Keratinocyte (primary cell): ENCODE measurements at regions not wholly inside any gene's neighbourhood (a gene's known extent, or its start where the extent isn't known, plus 50 kb on each side); places are given as distances from the start of the nearest gene placed in this dataset.

Experiments used
- DNase-seq: peaks from one replicate; pipeline ENCODE4 v3.0.0-alpha.2; 2011; ENCODE audit warnings: low read depth, missing footprints, low spot score
- FAIRE-seq: peaks from 2 replicates; lab custom pipeline; 2011; peaks lifted over from hg19 to GRCh38; lab: Jason Lieb, UNC
- H2AFZ ChIP-seq: 2 replicates; pipeline ENCODE4 v1.6.0; 2012; ENCODE audit warnings: low read length, control low read depth, inconsistent platforms; ENCODE audit not compliant: control insufficient read depth
- H3K27ac ChIP-seq: 2 replicates; pipeline ENCODE4 v1.5.1; 2011; ENCODE audit warnings: low read length; ENCODE audit not compliant: control insufficient read depth, insufficient read depth
- H3K27me3 ChIP-seq: 3 replicates; pipeline ENCODE4 v1.6.0; 2011; ENCODE audit warnings: low read length; ENCODE audit not compliant: control insufficient read depth, insufficient read depth; ENCODE audit errors: extremely low read depth
- H3K36me3 ChIP-seq, 2 experiments: 2 replicates in 1 of 2; 3 replicates in 1 of 2; pipeline ENCODE4 v1.5.1; 2011; ENCODE audit warnings: low read length in 2 of 2, mild to moderate bottlenecking in 1 of 2; ENCODE audit not compliant: control insufficient read depth in 2 of 2, insufficient read depth in 2 of 2; ENCODE audit errors: extremely low read depth in 1 of 2
- H3K4me1 ChIP-seq: 3 replicates; pipeline ENCODE4 v1.5.1; 2011; ENCODE audit warnings: low read length; ENCODE audit not compliant: control insufficient read depth, insufficient read depth; ENCODE audit errors: extremely low read depth
- H3K4me2 ChIP-seq: 3 replicates; pipeline ENCODE4 v1.6.0; 2011; ENCODE audit warnings: low read depth, low read length; ENCODE audit not compliant: control insufficient read depth, insufficient read depth; ENCODE audit errors: extremely low read depth
- H3K4me3 ChIP-seq, 3 experiments: fragments of 200-600 bp in 1 of 3; sonication (generic) in 1 of 3; 2 replicates in 2 of 3; 3 replicates in 1 of 3; pipeline ENCODE4 v1.5.1; 2011 to 2016; ENCODE audit warnings: low read length in 3 of 3, mild to moderate bottlenecking in 3 of 3, control low read depth in 2 of 3, inconsistent platforms in 1 of 3, low read depth in 1 of 3, mixed read lengths in 1 of 3, mixed run types in 1 of 3, moderate library complexity in 1 of 3; ENCODE audit not compliant: control insufficient read depth in 2 of 3, insufficient read depth in 2 of 3; ENCODE audit errors: extremely low read depth in 1 of 3
- H3K79me2 ChIP-seq: 2 replicates; pipeline ENCODE4 v1.6.0; 2012; ENCODE audit warnings: low read length; ENCODE audit not compliant: control insufficient read depth, insufficient read depth
- H3K9ac ChIP-seq: 3 replicates; pipeline ENCODE4 v1.6.0; 2011; ENCODE audit warnings: low read length; ENCODE audit not compliant: control insufficient read depth, insufficient read depth; ENCODE audit errors: extremely low read depth
- H3K9me1 ChIP-seq: 3 replicates; pipeline ENCODE4 v1.6.0; 2011; ENCODE audit warnings: low read length; ENCODE audit not compliant: control insufficient read depth, insufficient read depth; ENCODE audit errors: extremely low read depth
- H3K9me3 ChIP-seq: 2 replicates; pipeline ENCODE4 v1.5.1; 2012; ENCODE audit warnings: low read depth, low read length; ENCODE audit not compliant: control insufficient read depth
- H4K20me1 ChIP-seq: 3 replicates; pipeline ENCODE4 v1.6.0; 2011; ENCODE audit warnings: low read length; ENCODE audit not compliant: control insufficient read depth, insufficient read depth; ENCODE audit errors: extremely low read depth
- EZH2 ChIP-seq: IDR thresholded peaks from one replicate; pipeline ENCODE4 v1.6.1; 2012; ENCODE audit warnings: inconsistent platforms, mild to moderate bottlenecking, low read length, moderate library complexity
- dilution Hi-C: fragments of 300-500 bp; cut with MboI; formaldehyde crosslinking; loops from one replicate; pipeline ENCODE4 v1.7.0; 2020; ENCODE audit warnings: low sequenced_read_pairs; ENCODE audit not compliant: extremely low pct_ligation_motif_present
- TF ChIP-seq, protein P1 (sequence below), 3 experiments: IDR thresholded peaks in 1 of 3; conservative IDR thresholded peaks in 1 of 3; optimal IDR thresholded peaks in 1 of 3; 2 replicates in 2 of 3; 3 replicates in 1 of 3; pipeline versions ENCODE3 to v1.5.1; 2011; ENCODE audit warnings: low read length in 3 of 3, mild to moderate bottlenecking in 3 of 3, moderate library complexity in 2 of 3, control low read depth in 1 of 3, inconsistent platforms in 1 of 3; ENCODE audit not compliant: insufficient read depth in 2 of 3; ENCODE audit errors: extremely low read depth in 1 of 3

DNA sequence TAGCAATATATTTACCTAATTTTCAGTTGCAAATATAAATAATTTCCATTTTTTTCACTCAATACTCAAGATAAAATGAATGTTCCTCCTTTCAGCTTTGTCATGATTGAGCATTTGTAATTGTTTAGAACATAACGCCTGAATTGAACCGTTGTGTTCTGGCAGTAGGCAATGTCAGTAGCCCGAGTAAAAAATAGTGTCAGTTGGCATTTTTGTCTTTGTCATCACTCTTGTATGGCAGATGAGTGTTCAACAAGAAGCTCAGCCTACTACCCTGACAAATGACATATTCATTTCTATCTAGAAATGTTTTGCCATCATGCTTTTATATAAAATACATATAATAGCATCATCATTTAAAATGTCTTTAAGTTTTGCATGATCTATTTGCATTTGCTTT is 691.4 kb upstream of the NCAM2 start:
- H3K4me3 ChIP-seq, result no peak overlapping the region
- no peak overlapping the region for H2AFZ ChIP-seq
- no peaks in the 10 kb centered on the region for H3K79me2 ChIP-seq
- H4K20me1 ChIP-seq, result no peaks in the 10 kb centered on the region
- no peaks in the 10 kb centered on the region for H3K27me3 ChIP-seq
- no peaks in the 10 kb centered on the region for H3K9me3 ChIP-seq
- no peaks in the 10 kb centered on the region for H3K9me1 ChIP-seq
- H3K27ac ChIP-seq, result no peak overlapping the region
- H3K36me3 ChIP-seq, result no peaks in the 10 kb centered on the region
- no peak for TF ChIP-seq EZH2
- TF ChIP-seq, protein P1, sequence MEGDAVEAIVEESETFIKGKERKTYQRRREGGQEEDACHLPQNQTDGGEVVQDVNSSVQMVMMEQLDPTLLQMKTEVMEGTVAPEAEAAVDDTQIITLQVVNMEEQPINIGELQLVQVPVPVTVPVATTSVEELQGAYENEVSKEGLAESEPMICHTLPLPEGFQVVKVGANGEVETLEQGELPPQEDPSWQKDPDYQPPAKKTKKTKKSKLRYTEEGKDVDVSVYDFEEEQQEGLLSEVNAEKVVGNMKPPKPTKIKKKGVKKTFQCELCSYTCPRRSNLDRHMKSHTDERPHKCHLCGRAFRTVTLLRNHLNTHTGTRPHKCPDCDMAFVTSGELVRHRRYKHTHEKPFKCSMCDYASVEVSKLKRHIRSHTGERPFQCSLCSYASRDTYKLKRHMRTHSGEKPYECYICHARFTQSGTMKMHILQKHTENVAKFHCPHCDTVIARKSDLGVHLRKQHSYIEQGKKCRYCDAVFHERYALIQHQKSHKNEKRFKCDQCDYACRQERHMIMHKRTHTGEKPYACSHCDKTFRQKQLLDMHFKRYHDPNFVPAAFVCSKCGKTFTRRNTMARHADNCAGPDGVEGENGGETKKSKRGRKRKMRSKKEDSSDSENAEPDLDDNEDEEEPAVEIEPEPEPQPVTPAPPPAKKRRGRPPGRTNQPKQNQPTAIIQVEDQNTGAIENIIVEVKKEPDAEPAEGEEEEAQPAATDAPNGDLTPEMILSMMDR (optimal IDR thresholded peaks at IDR 0.05 in 1 of 3, IDR thresholded peaks at IDR 0.05 in 1 of 3, conservative IDR thresholded peaks at IDR 0.05 in 1 of 3; ENCODE audit: extremely low read depth in 1 of 3, insufficient read depth in 2 of 3, low read length in 3 of 3), result no peak
- DNase-seq (no peak), FAIRE-seq (no peak)
- H3K9ac ChIP-seq, result no peak overlapping the region
- H3K4me2 ChIP-seq, result no peak overlapping the region
- dilution Hi-C loops, result no loop called here
- no peaks in the 10 kb centered on the region for H3K4me1 ChIP-seq

DNA sequence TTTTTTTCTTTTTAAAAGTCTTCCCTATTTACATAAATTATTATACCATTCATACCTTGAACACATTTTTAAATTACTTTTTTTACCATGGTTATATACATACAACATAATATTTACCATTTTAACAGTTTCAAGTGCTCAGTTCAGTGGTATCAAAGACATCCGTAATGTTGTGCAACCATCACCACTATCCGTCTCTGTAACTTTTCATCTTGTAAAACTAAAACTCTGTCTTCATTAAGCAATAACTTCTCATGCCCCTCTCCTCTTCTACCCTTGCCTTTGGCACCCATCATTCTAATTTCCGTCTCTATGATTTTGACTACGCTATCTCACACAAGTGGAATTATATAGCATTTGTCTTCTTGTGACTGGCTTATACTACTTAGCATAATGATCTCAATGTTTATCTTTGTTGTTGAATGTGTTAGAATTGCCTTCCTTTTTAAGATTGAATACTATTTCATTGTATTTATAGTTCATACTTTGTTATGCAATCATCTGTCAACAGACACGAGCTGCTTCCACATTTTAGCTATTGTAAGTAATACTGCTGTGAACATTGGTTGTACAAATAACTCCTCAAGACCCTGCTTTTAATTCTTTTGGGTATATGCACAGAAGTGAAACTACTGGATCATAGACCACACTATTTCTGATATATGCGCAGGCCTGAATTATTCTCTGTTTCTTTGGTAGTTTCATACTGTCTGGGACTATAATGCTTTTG is 689.5 kb upstream of the NCAM2 start:
- H3K9me1 ChIP-seq, result no peaks in the 10 kb centered on the region

More for the DNA sequence above, 689.5 kb upstream of the NCAM2 start:
- no peaks in the 10 kb centered on the region for H3K4me1 ChIP-seq
- no peak overlapping the region for H3K4me3 ChIP-seq
- TF ChIP-seq, protein P1 (optimal IDR thresholded peaks at IDR 0.05 in 1 of 3, IDR thresholded peaks at IDR 0.05 in 1 of 3, conservative IDR thresholded peaks at IDR 0.05 in 1 of 3; ENCODE audit: extremely low read depth in 1 of 3, insufficient read depth in 2 of 3, low read length in 3 of 3), result no peak
- TF ChIP-seq EZH2, result no peak
- dilution Hi-C loops, result no loop called here
- H3K36me3 ChIP-seq, result no peaks in the 10 kb centered on the region
- no peak overlapping the region for H2AFZ ChIP-seq
- H3K9me3 ChIP-seq, result no peaks in the 10 kb centered on the region
- FAIRE-seq (no peak), DNase-seq (no peak)
- H3K27me3 ChIP-seq, result no peaks in the 10 kb centered on the region
- H3K79me2 ChIP-seq, result no peaks in the 10 kb centered on the region
- no peak overlapping the region for H3K4me2 ChIP-seq
- H3K9ac ChIP-seq, result no peak overlapping the region
- no peaks in the 10 kb centered on the region for H4K20me1 ChIP-seq
- H3K27ac ChIP-seq, result no peak overlapping the region
